ENCODE measurements at regions not wholly inside any gene's neighbourhood (a gene's known extent, or its start where the extent isn't known, plus 50 kb on each side); places are given as distances from the start of the nearest gene placed in this dataset.

DNA sequence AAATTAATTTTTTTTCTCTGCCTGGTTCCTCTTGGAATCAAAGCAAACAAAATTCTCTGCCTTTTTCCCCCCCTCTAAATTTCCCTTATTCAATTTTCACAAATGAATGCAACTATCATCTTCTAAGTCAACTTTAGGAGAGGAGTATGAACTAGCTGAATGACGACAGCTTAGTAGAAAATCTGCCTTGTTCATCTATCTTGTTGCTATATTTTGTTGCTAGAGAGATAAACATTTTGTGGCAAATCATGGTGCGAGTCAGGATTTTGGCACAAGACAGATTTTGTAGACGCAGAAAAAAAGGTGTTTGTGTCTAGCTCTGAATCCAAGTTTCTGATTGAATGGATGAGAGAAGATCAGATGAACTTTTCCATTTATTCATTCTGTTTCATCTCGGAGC, 81.0 kb upstream of the FZD8 start:
- Histone ChIP-seq H3K36me3 (no peaks in the 10 kb centered on the region), H3K4me1 (no peaks in the 10 kb centered on the region), H3K9me3 (no peaks in the 10 kb centered on the region), H3K4me3 (no peak overlapping the region), H3K27me3 (no peaks in the 10 kb centered on the region), H3K27ac (no peak overlapping the region)
- no peak for TF ChIP-seq POLR2A (IDR thresholded peaks at IDR 0.05)
- no peak for DNase-seq

DNA sequence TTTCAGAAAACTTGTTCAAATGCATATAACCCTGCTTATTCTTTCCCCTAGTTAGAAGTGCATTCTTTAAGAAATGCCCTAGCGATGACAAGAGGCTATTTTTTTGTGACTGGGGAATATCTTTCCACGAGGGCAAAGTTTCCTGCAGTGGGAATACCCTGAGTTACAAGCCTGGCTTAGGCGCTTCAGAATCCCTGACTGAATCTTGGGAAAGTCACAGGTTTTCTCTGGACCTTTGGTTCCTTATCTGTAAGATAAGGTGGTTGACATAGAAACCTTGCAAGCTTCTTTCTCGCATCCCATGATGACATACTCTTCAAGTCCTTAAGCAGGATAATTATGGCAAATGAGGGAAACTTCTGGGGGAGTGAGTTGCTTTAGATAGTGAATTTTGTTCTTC, 80.5 kb upstream of the FZD8 start:
- DNase-seq: no peak
- TF ChIP-seq, protein P1, sequence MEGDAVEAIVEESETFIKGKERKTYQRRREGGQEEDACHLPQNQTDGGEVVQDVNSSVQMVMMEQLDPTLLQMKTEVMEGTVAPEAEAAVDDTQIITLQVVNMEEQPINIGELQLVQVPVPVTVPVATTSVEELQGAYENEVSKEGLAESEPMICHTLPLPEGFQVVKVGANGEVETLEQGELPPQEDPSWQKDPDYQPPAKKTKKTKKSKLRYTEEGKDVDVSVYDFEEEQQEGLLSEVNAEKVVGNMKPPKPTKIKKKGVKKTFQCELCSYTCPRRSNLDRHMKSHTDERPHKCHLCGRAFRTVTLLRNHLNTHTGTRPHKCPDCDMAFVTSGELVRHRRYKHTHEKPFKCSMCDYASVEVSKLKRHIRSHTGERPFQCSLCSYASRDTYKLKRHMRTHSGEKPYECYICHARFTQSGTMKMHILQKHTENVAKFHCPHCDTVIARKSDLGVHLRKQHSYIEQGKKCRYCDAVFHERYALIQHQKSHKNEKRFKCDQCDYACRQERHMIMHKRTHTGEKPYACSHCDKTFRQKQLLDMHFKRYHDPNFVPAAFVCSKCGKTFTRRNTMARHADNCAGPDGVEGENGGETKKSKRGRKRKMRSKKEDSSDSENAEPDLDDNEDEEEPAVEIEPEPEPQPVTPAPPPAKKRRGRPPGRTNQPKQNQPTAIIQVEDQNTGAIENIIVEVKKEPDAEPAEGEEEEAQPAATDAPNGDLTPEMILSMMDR (IDR thresholded peaks at IDR 0.05): no peak
- TF ChIP-seq POLR2A (IDR thresholded peaks at IDR 0.05): no peak
- H3K36me3 ChIP-seq: no peaks in the 10 kb centered on the region
- H3K27ac ChIP-seq: no peak overlapping the region
- no peaks in the 10 kb centered on the region for H3K4me1 ChIP-seq
- H3K9me3 ChIP-seq: no peaks in the 10 kb centered on the region
- H3K4me3 ChIP-seq: no peak overlapping the region
- H3K27me3 ChIP-seq: no peaks in the 10 kb centered on the region

DNA sequence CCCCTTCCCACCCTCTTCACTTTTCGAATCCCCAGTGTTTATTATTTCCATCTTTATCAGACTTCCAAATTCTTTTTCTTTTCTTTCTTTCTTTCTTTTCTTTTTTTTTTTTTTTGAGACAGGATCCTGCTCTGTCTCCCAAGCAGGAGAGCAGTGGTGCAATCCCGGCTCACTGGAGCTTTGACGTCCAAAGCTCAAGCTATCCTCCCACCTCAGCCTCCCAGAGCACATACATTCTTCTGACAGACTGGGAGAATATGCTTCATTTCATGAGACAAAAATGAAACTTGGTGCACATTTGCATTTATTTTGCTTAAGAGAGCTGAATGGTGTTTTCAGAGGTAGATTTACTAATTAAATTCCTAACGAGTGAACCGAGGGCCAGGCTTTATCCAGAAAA, 80.1 kb upstream of the FZD8 start:
- Histone ChIP-seq H3K27ac (no peak overlapping the region), H3K4me1 (no peaks in the 10 kb centered on the region), H3K4me3 (no peak overlapping the region), H3K9me3 (no peaks in the 10 kb centered on the region), H3K27me3 (no peaks in the 10 kb centered on the region), H3K36me3 (no peaks in the 10 kb centered on the region)
- no peak for TF ChIP-seq POLR2A (IDR thresholded peaks at IDR 0.05)
- TF ChIP-seq, protein P1 (IDR thresholded peaks at IDR 0.05): no peak
- DNase-seq: no peak

DNA sequence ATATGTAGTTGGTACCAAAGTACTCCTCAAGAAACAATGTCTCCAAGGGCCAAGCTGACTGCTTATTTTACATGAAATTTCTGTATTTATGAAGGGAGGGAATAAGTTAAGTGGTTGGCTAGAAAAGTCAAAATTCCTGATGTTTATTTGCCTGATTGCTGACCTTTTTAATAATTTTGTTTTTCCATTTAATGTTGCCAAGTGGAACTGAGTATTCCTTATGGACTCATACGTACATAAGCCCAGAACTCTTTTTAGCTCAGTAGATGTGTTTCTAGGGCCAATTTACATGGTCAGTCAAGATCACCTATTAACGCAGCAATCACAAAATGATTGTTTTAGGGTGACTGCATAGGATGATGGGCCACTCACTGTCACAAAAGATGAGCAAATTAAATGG, 78.3 kb upstream of the FZD8 start:
- H3K4me3 ChIP-seq: no peak overlapping the region

DNA sequence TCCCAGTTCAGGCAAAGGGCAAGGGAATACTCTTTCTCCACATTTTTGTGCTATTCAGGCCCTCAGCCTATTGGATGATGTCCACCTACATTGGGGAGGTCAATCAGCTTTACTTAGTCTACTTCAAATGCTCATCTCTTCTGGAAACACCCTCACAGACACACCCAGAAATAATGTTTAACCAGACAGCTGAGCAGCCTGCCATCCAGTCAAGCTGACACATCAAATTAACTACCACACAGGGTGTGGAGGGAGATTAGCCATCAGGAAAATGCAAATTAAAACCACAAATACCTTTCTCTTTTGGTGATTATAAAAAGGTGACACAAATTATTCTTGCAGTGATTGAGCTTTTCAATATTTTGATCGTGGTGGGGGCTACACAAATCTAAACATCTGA, 74.7 kb upstream of the FZD8 start:
- Histone ChIP-seq H3K9me3 (no peaks in the 10 kb centered on the region), H3K4me3 (no peak overlapping the region), H3K4me1 (no peaks in the 10 kb centered on the region), H3K36me3 (no peaks in the 10 kb centered on the region), H3K27me3 (no peaks in the 10 kb centered on the region), H3K27ac (no peak overlapping the region)
- TF ChIP-seq, protein P1 (IDR thresholded peaks at IDR 0.05): no peak
- no peak for TF ChIP-seq POLR2A (IDR thresholded peaks at IDR 0.05)
- no peak for DNase-seq

More for the DNA sequence above, 78.3 kb upstream of the FZD8 start:
- TF ChIP-seq, protein P1 (IDR thresholded peaks at IDR 0.05): no peak
- TF ChIP-seq POLR2A (IDR thresholded peaks at IDR 0.05): no peak
- Histone ChIP-seq H3K9me3 (no peaks in the 10 kb centered on the region), H3K4me1 (no peaks in the 10 kb centered on the region), H3K27ac (no peak overlapping the region), H3K36me3 (no peaks in the 10 kb centered on the region), H3K27me3 (no peaks in the 10 kb centered on the region)
- no peak for DNase-seq

DNA sequence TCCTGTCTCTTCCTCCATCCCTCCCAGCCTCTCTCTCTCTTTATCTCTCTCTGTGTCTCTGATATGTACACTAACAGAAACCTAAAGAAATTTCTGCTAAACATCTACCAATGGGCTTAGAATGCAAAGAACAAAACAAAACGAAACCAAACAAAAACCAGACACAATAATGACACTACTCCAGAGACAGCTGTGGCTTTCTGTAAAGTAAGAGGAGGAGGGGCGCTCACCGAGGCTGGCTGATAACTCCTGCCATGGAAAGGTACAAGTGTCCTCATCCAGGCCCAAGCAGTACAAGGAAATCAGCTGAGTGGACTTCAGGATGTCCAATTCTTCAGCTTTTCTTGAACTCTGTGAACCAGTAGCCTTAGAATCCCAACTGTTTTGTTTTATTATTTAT, 70.4 kb upstream of the FZD8 start:
- TF ChIP-seq, protein P1 (IDR thresholded peaks at IDR 0.05): no peak
- no peak for TF ChIP-seq POLR2A (IDR thresholded peaks at IDR 0.05)

More for the DNA sequence above, 70.4 kb upstream of the FZD8 start:
- no peak for DNase-seq
- Histone ChIP-seq H3K36me3 (no peaks in the 10 kb centered on the region), H3K9me3 (no peaks in the 10 kb centered on the region), H3K27ac (no peak overlapping the region), H3K4me1 (no peaks in the 10 kb centered on the region), H3K27me3 (no peaks in the 10 kb centered on the region), H3K4me3 (no peak overlapping the region)

Measured in Peyer's patch (tissue), 4 donors.